ENCODE measurements at regions not wholly inside any gene's neighbourhood (a gene's known extent, or its start where the extent isn't known, plus 50 kb on each side); places are given as distances from the start of the nearest gene placed in this dataset.
"Not testable (repeated sequence)": the region's sequence is repeated elsewhere in the genome, so short reads cannot be mapped to it uniquely, and the experiment has no call there.

DNA sequence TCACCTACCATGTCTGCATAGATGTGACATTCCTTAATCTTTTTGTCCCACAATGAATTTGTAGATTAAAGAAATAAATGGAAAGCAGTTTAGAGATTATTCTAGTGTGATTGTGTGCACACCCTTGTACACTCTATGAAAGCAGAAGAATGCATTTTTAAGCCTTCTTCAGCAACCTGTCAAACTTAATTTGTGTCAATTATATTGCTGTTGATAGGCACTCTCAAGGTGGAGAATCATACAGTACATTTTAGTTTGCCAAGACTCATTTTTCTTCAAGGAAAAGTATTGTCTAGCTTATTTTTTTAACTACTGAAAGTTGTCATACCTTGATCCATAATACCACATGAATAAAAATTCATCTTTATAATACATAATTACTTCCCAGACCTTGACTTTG, 1898.9 kb downstream of the OLFM4 start:
- DNase-seq: no peak

DNA sequence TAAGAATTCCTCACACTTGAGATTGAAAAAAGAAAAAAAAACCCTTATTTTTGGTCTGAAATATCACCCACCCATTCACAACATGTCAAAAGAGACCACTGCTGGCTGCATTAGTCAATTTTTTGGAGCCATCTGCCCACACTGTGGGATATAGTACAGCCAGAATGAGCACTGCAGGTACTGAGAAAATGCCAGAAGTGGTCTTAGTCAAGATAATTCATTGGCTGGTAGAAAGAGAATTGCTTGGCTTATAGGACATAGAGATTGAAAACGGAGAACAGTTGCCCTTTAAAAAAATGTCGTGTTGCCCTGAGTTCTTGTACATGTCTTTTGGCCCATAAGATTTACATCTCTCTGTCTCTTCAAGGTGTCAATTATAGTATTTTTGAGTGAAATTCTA, 1899.5 kb downstream of the OLFM4 start:
- no peak for DNase-seq

DNA sequence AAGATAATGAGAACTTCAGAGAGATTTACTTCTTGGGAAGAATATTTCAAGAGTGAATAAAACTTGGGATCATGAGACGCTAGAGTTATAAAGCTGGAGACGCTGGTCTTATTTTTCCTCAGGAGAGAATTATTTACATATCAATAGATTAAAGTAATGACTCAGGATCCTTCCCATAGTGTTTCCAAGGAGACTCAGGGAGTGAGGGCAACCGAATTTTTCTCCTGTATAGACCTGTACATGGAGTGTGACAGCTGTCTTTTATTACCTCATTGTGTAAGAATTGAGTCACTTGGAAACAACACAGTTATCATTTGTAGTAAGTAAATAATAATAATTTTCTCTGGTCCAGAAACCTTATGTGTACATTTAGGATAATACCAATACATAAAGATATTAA, 1905.5 kb downstream of the OLFM4 start:
- DNase-seq: no peak

DNA sequence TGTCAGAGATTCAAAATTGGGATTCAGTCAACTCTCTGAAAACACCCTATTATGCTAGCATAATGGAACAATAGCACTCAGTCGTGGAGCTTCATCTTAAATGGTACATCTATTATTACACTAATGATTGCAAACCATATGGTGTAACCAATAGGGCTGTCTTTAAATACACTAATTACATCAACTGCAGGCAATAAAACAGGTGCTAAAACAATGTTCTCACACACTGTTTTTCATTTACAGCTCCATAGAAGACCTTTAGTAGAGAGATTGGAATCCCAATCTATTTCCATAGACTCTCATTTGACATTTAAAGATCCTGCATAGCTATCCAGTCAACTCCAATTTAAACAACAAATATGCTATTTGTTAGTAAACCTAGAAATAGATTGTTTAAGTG, 1917.4 kb downstream of the OLFM4 start:
- no peak for DNase-seq

DNA sequence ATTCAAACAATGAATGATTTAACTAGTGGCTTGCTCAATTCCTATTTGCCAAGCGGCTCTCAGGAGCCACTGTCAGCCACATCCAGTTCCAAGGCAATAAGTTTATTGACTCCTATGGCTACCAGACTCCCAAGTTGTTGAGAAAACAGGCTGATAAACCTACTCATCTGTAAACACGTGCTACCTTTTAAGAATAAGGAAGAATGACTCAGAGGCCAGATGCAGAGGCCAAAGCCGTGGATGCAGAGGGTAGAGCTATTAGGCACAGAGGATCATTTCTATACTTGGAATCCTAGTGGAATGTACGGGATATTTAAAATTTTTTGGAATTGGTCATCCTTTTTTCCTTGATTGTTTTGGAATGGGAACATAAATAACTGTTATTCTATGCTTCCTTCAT, 1921.1 kb downstream of the OLFM4 start:
- DNase-seq: no peak

DNA sequence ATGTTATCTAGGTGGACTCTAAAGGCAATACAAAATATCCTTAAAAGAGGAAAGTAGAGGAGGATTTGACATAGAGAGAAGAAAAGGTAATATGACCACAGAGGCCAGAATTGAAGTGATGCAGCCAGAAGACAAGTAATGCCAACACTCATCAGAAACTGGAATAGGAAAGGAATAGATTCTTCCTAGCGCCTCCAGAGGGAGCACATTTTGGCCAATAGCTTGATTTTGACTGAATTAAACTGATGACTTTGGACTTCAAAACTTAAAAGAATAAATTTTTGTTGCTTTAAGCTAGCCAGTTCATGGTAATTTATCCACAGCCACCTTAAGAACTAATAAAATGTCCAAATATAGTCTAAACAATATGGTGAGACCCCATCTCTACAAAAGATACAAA, 1921.9 kb downstream of the OLFM4 start:
- DNase-seq: no peak

DNA sequence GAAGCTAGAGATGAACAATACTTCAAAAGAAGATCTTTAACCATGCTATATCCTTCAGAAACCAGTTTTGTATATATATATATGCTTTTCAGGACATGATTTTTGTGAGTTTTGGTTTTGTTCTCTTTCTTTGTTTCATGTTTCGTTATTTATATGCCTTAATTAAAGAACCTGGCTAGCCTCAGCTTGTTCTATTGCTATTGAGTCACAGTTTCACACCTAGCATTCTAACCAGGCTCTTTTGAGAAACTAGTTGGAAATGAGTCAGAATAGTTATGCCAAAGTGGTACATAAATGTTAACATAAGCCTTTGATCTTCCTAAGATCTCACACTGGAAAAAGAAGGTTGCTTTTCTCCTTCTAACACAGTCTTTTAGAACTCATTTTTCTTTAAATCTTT, 1925.2 kb downstream of the OLFM4 start:
- DNase-seq: no peak

DNA sequence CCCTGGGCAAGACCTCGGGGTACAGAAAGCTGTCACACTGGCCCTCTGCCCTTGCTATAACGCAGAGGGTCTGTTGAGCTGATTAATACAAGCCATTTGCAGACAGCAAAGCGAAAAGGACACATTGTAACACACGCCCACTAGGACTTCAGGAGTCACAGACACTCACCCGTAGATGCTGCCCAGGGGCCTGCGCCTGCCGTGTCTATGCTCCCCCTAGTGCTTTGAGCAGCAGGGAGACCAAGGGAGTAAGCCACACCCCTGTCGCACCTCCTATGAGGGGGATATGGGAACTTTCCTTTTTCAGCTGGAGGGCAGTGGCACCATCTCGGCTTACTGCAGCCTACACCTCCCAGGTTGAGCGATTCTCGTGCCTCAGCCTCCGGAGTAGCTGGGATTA, 1930.2 kb downstream of the OLFM4 start:
- DNase-seq: no peak

DNA sequence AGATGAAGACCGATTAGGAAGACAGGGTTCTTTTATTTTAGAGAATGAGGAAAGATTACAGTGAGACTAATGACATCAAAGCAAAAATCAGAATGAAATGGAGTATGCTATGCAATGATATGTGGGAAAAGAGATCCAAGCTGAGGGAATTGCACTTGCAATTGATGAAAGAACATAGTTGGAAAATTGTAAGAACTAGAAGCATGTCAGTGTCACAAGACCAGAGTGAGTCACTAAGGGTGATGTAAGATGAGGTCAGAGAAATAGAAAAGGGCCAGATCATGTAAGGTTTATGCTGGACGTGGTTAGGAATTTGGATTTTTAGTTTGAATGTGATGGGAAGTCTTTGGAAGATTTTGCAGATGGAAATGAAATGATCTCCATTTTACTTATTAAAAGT, 1937.3 kb downstream of the OLFM4 start:
- DNase-seq: no peak

DNA sequence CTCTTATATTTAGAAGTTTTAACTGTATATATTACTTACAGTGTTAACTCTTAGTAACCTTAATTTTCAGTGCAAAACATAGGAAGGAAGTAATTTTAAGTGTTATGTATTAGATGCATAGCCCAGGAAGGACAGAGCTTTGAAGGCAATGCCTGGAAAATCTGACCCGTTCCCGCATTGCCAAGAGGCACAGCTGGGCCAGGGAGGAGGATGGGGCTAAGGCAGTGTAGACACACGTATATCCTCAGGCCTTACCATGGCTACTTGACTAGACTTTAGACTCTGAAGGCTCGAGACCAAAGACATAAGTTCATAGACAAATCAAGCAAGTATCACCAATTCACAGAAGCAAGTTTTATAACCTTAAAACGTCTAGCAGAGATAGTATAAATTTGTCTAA, 1944.2 kb downstream of the OLFM4 start:
- no peak for DNase-seq

DNA sequence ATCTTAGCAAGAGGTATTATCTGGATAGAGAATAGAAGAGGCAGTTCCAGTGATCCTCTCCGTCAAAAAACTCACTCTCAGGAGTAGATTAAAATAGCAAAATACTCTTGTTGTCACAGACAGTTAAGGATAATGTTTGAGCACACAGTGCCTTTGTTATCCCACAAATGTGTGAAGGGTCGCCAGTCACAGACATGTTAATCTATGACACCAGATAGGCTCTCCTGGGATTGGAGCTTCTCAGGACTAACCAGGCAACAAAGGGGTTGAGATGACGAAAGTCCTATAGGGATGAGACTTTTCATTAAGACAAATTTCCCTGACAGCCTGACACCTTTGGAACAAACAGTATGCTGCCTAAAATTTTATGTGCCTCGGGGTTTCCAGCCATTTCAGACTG, 1947.1 kb downstream of the OLFM4 start:
- DNase-seq: no peak

DNA sequence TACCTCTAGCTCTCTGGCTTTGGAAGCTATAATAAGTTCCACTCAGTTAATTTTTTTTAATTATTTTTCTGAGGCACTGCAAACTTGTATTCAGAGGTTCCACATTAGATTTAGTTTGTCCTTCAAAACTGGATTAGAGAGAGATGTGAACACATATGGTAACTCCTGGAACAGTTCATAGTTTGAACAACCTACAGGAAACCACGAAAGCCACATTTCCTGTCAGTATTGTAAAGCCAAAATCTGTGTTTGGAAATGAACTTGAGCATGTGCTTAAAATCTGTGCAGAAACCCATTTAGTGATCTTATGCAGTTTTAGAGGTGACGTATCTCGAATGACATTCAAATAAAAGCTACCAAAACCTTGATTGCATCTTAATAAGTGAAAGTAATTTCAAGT, 1952.0 kb downstream of the OLFM4 start:
- no peak for DNase-seq

DNA sequence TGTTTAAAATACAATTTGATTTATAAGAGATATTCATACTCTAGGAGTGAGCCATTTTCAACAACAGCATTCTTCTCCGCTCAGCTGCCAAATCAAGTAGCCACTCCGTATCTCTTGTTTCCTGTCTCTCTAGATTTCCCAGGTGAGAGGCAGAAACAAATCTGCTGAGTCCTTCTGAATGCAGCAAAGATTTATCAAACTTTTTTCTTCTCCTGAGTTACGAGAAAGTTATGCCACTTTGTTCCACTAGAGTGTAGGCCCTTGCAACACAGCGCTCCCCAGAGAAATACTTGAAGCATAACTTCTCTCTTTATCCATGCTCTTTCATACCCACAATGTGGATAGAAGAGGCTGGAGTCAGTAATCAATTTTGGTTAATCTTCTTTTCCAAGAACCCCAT, 1960.8 kb downstream of the OLFM4 start:
- DNase-seq: no peak

DNA sequence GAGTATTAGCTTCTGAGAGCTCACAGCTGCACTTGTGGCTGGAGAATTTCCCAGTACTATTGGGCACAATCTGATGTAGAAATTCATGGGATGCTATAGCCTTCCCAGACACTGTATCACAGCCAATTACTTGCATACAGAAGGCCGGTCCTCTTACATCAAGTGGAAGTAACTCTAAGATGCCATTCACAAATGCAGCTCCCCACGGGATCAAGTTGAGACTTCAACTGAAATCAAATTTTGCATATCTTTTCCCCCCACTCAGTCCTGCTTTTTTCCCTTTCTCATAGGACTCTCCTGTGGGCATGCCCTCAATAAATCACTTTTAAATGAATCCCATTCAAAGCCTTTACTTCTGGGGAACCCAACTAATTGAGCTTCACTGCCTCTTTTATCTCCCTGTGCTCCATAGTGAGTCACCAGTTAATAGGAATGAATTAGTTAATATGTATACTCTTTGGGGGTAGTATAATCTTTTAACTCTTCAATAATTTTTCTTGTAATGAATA, 1970.8 kb downstream of the OLFM4 start:
- DNase-seq: no peak

DNA sequence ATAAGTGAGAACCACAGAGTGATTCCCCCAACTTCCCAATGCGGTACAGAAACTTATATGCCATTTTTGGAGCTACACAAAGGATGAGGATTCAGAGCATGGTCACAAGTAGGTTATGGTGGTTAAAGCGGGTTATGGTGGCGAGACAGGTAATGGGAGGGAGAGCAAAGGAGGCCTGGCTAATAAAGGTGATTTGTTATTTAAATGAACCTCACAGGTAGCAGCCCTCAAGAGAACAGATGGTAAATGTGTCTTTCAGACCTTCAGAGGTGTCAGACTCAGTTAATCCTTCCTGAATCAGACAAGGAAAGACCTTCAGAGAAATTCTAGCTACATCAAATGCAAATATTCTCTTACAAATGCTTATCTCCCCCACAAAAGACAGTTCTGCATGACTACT, 1971.4 kb downstream of the OLFM4 start:
- DNase-seq: no peak

DNA sequence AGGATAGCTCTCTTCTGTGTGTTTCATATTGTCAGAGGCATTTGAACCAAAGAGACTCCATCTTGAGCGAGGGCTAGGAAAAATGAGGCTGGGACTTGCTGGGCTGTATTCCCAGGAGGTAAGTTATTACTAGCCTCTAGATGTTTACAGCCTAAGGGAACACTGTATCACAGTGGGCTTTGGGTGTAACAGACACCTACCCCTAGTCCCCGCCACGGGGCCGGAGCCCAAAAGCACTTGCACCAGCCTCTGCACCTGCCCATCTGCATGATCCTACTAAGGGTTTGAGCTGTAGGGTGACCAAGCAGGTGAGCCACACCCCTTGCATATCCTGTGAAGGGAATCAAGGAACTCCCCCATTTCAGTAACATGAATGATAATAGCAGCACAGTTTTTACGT, 1972.2 kb downstream of the OLFM4 start:
- no peak for DNase-seq

DNA sequence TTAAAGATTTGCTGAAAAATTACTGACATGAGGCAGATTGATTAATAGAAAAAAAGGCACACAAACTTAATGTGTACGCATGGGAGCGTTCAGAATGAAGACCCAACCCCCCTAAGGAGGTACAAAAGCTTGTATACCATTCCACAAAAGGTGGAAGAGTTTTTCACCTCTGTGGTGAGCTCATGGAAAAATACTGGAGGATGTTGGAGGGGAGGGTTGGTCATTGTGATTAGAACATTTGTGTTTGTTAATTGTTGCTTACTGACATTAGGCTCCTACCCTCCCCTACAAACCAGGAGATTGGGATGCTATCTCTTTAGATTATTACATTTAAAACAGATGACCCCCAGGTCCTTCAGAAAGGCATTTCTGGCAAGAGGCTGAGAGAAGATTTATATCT, 1973.3 kb downstream of the OLFM4 start:
- DNase-seq: no peak

DNA sequence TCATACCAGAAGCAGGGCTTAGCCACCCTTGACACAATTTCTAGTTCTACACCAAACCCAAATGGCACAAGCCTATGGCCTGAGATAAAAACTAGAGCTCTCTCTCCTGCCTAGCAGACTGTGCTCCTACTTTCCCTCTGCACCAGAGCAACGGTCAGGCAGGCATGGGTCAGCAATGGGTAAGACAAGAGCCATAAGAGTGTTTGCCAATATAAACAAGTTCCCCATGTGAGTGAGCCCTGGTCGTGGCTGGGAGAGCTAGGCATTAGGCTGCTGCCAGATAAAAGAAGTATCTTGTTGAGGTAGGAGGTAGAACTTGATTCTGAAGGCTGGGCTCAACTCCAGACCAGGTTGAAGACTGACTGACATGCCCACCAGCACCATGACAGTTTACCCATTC, 1979.1 kb downstream of the OLFM4 start:
- no peak for DNase-seq

DNA sequence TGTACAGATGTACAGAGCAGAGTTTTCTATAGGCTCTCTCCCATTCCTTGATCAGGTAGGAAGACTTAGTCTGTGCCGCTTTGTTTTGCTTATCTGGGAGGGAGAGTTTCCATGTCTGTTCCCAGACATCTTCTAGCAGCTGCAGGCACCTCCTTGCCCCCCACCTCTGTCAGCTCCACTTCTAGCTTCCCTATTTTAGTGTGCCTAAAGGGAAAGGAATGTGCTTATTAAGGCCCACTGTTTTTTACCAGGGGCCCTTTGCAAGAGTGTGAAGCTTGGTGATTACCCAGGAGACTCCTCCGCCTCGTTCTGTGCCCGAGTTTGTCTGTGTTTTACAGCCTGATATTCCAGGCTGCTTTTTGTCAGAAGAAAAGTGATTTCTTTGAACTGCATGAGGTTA, 1984.4 kb downstream of the OLFM4 start:
- DNase-seq: no peak

DNA sequence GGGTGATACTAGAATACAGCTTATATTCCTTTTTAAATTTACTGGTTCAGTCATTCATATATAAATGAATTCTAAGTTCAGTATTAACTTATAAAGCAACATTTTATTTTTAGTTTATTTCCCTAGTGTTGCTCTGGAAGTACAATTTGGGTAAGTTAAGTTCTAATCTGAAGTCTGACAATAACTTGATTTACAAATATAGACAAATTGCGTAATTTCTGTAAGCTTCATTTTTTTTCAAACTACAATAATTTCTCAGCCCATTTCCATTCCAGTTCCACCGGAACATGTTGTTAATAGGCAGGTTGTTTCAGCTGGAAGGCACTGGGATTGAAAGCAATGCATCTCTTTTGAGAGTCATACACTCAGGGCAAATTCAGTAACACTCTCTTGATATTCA, 2000.7 kb downstream of the OLFM4 start:
- DNase-seq: no peak

DNA sequence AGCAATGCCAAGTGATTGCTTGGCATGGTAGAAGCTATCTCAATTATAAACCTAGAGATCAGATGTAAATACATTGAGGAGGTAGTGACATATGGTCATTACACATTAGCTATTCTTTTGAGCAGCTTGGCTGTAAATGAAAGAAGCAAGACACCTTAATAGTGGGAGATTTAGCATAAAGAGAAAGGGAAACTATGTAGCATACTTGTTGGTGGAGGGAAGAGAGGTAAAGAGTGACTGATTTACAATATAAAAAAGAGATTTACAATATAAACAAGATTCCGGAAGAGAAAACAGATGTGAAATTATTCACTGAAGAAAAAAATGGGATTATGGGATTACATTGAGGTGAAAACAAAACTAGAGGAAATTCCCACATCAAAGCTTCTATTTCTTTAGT, 2009.6 kb downstream of the OLFM4 start:
- no peak for DNase-seq

DNA sequence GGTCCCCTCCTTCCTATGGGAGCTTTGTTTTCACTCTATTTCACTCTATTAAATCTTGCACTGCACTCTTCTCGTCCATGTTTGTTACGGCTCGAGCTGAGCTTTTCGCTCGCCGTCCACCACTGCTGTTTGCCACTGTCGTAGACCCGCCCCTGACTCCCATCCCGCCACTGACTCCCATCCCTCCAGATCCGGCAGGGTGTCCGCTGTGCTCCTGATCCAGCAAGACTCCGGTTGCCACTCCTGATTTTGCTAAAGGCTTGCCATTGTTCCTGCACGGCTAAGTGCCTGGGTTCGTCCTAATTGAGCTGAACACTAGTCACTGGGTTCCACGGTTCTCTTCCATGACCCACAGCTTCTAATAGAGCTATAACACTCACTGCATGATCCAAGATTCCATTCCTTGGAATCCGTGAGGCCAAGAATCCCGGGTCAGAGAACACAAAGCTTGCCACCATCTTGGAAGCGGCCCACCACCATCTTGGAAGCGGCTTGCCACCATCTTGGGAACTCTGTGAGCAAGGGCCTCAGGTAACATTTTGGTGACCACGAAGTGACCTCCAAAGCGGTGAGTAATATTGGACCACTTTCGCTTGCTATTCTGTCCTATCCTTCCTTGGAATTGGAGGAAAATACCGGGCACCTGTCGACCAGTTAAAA, 2025.4 kb downstream of the OLFM4 start:
- not testable (repeated sequence) for DNase-seq

DNA sequence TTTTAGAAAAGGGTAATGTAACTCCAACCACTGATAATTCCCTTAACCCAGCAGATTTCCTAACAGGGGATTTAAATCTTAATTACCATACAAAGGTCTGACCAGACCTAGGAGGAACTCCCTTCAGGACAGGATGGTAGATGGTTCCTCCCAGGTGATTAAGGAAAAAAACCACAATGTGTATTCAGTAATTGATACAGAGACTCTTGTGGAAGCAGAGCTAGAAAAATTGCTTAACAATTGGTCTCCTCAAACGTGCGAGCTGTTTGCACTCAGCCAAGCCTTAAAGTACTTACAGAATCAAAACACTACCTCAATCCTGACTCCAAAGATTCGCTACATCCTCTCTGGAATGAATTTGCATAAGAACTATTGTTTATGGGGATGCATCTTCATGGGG, 2027.1 kb downstream of the OLFM4 start:
- DNase-seq: not testable (repeated sequence)

DNA sequence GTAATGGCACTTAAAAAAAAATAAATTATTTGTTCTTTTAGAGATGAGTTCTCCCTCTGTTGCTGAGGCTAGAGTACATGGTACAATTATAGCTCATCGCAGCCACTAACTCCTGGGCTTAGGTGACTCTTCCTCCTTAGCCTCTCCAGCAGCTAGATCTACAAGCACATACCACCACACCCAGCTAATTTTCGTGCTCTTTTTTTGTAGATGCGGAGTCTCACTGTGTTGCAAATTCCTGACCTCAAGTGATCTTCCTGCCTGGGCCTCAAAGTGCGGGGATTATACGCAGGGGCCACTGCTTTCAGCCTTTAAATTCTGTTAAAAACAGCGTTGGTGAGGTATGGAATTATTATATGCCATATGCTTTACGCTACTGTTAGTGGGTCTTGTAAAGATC, 2034.0 kb downstream of the OLFM4 start:
- no peak for DNase-seq

DNA sequence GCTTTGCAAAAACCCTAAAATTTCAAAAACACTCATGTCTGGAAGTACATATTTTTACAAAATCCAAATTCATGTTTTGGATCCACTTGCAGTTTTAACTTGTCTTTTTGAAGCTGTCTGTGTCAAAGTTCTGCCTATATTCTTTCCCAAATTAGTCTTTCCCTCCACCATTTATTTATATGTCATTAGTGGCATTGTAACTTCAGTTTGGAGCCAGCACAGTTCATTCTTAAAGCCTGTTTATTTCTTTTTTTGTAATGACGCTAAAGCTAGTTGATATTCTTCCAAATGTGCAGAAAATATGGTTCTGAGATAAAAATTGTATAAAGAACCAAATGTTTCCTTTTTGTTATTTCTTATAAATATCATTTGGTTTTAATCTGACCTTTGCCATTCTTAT, 2039.3 kb downstream of the OLFM4 start:
- no peak for DNase-seq

DNA sequence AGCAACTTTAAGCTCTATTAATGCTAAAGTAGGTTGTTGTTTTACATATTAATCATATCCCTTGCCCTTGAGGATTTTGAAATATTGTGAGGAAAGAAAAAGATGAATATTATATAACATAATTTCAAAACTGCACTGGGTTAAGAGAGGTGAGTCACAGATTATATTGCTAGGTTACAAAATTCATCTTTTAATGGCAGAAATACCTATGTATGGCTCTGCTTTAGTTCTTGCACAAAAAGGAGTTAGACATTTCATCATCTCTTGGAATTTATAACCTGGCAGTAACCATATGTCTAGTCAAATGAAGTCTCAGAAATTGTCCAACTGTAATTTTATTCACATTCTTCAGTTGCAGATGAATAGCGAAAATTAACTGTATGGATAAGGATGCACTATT, 2041.1 kb downstream of the OLFM4 start:
- DNase-seq: no peak

Measured in SIG-M5 (cell line).